Neural progenitor cell (in vitro differentiated cells): ENCODE measurements at regions not wholly inside any gene's neighbourhood (a gene's known extent, or its start where the extent isn't known, plus 50 kb on each side); places are given as distances from the start of the nearest gene placed in this dataset.

ENCODE experiments used
- DNase-seq: peaks from one replicate; pipeline ENCODE4 v3.0.0-alpha.2; 2016; ENCODE audit warnings: low spot score
- H2AFZ ChIP-seq: fragments of 200-600 bp; sonication (generic); replicated peaks from 2 replicates; pipeline ENCODE4 v1.6.1; 2016; ENCODE audit warnings: antibody characterized with exemption
- H3F3A ChIP-seq: fragments of 200-600 bp; sonication (generic); 2 replicates; pipeline ENCODE4 v1.6.1; 2016; ENCODE audit warnings: antibody characterized with exemption, low read depth
- H3K27ac ChIP-seq: fragments of 200-600 bp; sonication (generic); 2 replicates; pipeline ENCODE4 v1.5.1; 2016; ENCODE audit warnings: mild to moderate bottlenecking
- H3K27me3 ChIP-seq: fragments of 200-600 bp; sonication (generic); 2 replicates; pipeline ENCODE4 v1.6.1; 2016; ENCODE audit warnings: mild to moderate bottlenecking, moderate library complexity
- H3K36me3 ChIP-seq: fragments of 200-600 bp; sonication (generic); 2 replicates; pipeline ENCODE4 v1.5.1; 2016
- H3K4me1 ChIP-seq: fragments of 200-600 bp; sonication (generic); 2 replicates; pipeline ENCODE4 v1.6.1; 2016; ENCODE audit warnings: mixed run types
- H3K4me2 ChIP-seq: fragments of 200-600 bp; sonication (generic); 2 replicates; pipeline ENCODE4 v1.6.1; 2016
- H3K4me3 ChIP-seq: fragments of 200-600 bp; sonication (generic); 2 replicates; pipeline ENCODE4 v1.5.1; 2016
- H3K79me2 ChIP-seq: fragments of 200-600 bp; sonication (generic); 2 replicates; pipeline ENCODE4 v1.6.1; 2016; ENCODE audit warnings: low read depth
- H3K9ac ChIP-seq: fragments of 200-600 bp; sonication (generic); 2 replicates; pipeline ENCODE4 v1.6.1; 2016
- H3K9me3 ChIP-seq: fragments of 200-600 bp; sonication (generic); 2 replicates; pipeline ENCODE4 v1.5.1; 2016; ENCODE audit warnings: low read depth
- H4K20me1 ChIP-seq: fragments of 200-600 bp; sonication (generic); 2 replicates; pipeline ENCODE4 v1.6.1; 2016; ENCODE audit warnings: low read depth
- H3K27ac Mint-ChIP-seq: 3 replicates; pipeline ENCODE4 v1.8.0; 2021; ENCODE audit warnings: mixed read lengths
- H3K27me3 Mint-ChIP-seq: 2 replicates; pipeline ENCODE4 v1.8.0; 2022; ENCODE audit warnings: low read depth, mild to moderate bottlenecking, inconsistent platforms, moderate library complexity, mixed read lengths; ENCODE audit not compliant: insufficient read depth
- H3K36me3 Mint-ChIP-seq: 3 replicates; pipeline ENCODE4 v1.8.0; 2021; ENCODE audit warnings: mixed read lengths
- H3K4me1 Mint-ChIP-seq: 3 replicates; pipeline ENCODE4 v1.8.0; 2021; ENCODE audit warnings: mixed read lengths
- H3K4me3 Mint-ChIP-seq: 3 replicates; pipeline ENCODE4 v1.8.0; 2021; ENCODE audit warnings: mild to moderate bottlenecking, moderate library complexity, mixed read lengths
- H3K9me3 Mint-ChIP-seq: 3 replicates; pipeline ENCODE4 v1.8.0; 2020; ENCODE audit warnings: mixed read lengths
- CTCF ChIP-seq: fragments of 200-600 bp; sonication (generic); IDR thresholded peaks from 2 replicates; pipeline ENCODE4 v1.5.1; 2017; ENCODE audit warnings: antibody characterized with exemption, mild to moderate bottlenecking
- EZH2 ChIP-seq: fragments of 200-600 bp; sonication (generic); IDR thresholded peaks from 2 replicates; pipeline ENCODE4 v1.6.1; 2017; ENCODE audit warnings: antibody characterized with exemption, mild to moderate bottlenecking, moderate library complexity
- EZH2phosphoT487 ChIP-seq: fragments of 200-600 bp; sonication (generic); IDR thresholded peaks from 2 replicates; pipeline ENCODE4 v1.6.1; 2017; ENCODE audit warnings: antibody characterized with exemption

GRCh38 chr2:145339646-145340045 lies 819.7 kb upstream of the ZEB2 start:
- no peaks in the 10 kb centered on the region for H4K20me1 ChIP-seq
- Mint-ChIP-seq H3K4me3 (no peak overlapping the region), H3K27me3 (no peaks in the 10 kb centered on the region), H3K4me1 (no peaks in the 10 kb centered on the region), H3K36me3 (no peaks in the 10 kb centered on the region), H3K9me3 (peaks cover 3% of the 10 kb centered on the region), H3K27ac (no peak overlapping the region)
- no peaks in the 10 kb centered on the region for H3K9me3 ChIP-seq
- peaks cover 12% of the 10 kb centered on the region for H3K4me1 ChIP-seq
- no peak for DNase-seq
- H3K79me2 ChIP-seq, result no peaks in the 10 kb centered on the region
- no peaks in the 10 kb centered on the region for H3K27me3 ChIP-seq
- H3K4me2 ChIP-seq, result no peak overlapping the region
- H3F3A ChIP-seq, result peaks cover 6% of the 10 kb centered on the region
- no peak overlapping the region for H3K9ac ChIP-seq
- H3K36me3 ChIP-seq, result no peaks in the 10 kb centered on the region
- no peak for TF ChIP-seq EZH2
- H3K4me3 ChIP-seq, result no peak overlapping the region
- no peak overlapping the region for H3K27ac ChIP-seq
- no peak overlapping the region for H2AFZ ChIP-seq

- Mint-ChIP-seq H3K36me3 (no peaks in the 10 kb centered on the region), H3K9me3 (no peaks in the 10 kb centered on the region), H3K27me3 (no peaks in the 10 kb centered on the region), H3K4me1 (no peaks in the 10 kb centered on the region), H3K27ac (no peak overlapping the region), H3K4me3 (no peak overlapping the region)
- Histone ChIP-seq H3K4me2 (no peak overlapping the region), H3K9ac (no peak overlapping the region), H3K9me3 (no peaks in the 10 kb centered on the region), H4K20me1 (no peaks in the 10 kb centered on the region), H3F3A (peaks cover 3% of the 10 kb centered on the region), H3K4me3 (no peak overlapping the region), H3K4me1 (peaks cover 6% of the 10 kb centered on the region), H3K27me3 (no peaks in the 10 kb centered on the region), H3K27ac (no peak overlapping the region), H2AFZ (no peak overlapping the region), H3K79me2 (no peaks in the 10 kb centered on the region), H3K36me3 (no peaks in the 10 kb centered on the region)
- no peak for DNase-seq
- TF ChIP-seq CTCF (no peak), EZH2phosphoT487 (no peak), EZH2 (no peak)
Observed at GRCh38 chr2:145332210-145332898, 812.4 kb upstream of the ZEB2 start.

GRCh38 chr2:145329971-145330370 lies 810.1 kb upstream of the ZEB2 start:
- no peak overlapping the region for H3K9ac ChIP-seq
- no peaks in the 10 kb centered on the region for H4K20me1 ChIP-seq
- Mint-ChIP-seq H3K27me3 (no peaks in the 10 kb centered on the region), H3K4me1 (no peaks in the 10 kb centered on the region), H3K27ac (no peak overlapping the region), H3K4me3 (no peak overlapping the region), H3K36me3 (no peaks in the 10 kb centered on the region), H3K9me3 (no peaks in the 10 kb centered on the region)
- no peak overlapping the region for H3K4me3 ChIP-seq
- H2AFZ ChIP-seq, result no peak overlapping the region
- H3K79me2 ChIP-seq, result no peaks in the 10 kb centered on the region
- TF ChIP-seq CTCF (no peak), EZH2 (no peak), EZH2phosphoT487 (no peak)
- H3K4me2 ChIP-seq, result no peak overlapping the region
- no peak overlapping the region for H3K27ac ChIP-seq
- no peak for DNase-seq
- H3K9me3 ChIP-seq, result no peaks in the 10 kb centered on the region
- no peaks in the 10 kb centered on the region for H3F3A ChIP-seq
- H3K36me3 ChIP-seq, result no peaks in the 10 kb centered on the region
- H3K27me3 ChIP-seq, result no peaks in the 10 kb centered on the region
- no peaks in the 10 kb centered on the region for H3K4me1 ChIP-seq

- no peak overlapping the region for H3K9ac ChIP-seq
- Mint-ChIP-seq H3K9me3 (no peaks in the 10 kb centered on the region), H3K27me3 (no peaks in the 10 kb centered on the region), H3K4me3 (no peak overlapping the region), H3K36me3 (no peaks in the 10 kb centered on the region), H3K4me1 (no peaks in the 10 kb centered on the region), H3K27ac (no peak overlapping the region)
- H3K4me2 ChIP-seq, result no peak overlapping the region
- H3K27me3 ChIP-seq, result no peaks in the 10 kb centered on the region
- H3K79me2 ChIP-seq, result no peaks in the 10 kb centered on the region
- no peaks in the 10 kb centered on the region for H3F3A ChIP-seq
- DNase-seq, result no peak
- TF ChIP-seq EZH2phosphoT487, result no peak
- TF ChIP-seq EZH2, result no peak
- TF ChIP-seq CTCF, result no peak
- H3K36me3 ChIP-seq, result no peaks in the 10 kb centered on the region
- no peak overlapping the region for H2AFZ ChIP-seq
- no peaks in the 10 kb centered on the region for H4K20me1 ChIP-seq
- H3K27ac ChIP-seq, result no peak overlapping the region
- H3K4me3 ChIP-seq, result no peak overlapping the region
- H3K4me1 ChIP-seq, result no peaks in the 10 kb centered on the region
- no peaks in the 10 kb centered on the region for H3K9me3 ChIP-seq
Observed at GRCh38 chr2:145325485-145325884, 805.6 kb upstream of the ZEB2 start.
